ENCODE measurements at regions not wholly inside any gene's neighbourhood (a gene's known extent, or its start where the extent isn't known, plus 50 kb on each side); places are given as distances from the start of the nearest gene placed in this dataset.
"Not testable (repeated sequence)": the region's sequence is repeated elsewhere in the genome, so short reads cannot be mapped to it uniquely, and the experiment has no call there.

GRCh38 chr9:29241320-29241719, 1668.0 kb upstream of the C9orf72 start:
- H3K4me3 ChIP-seq (ENCODE audit: low read depth, low read length): no peak overlapping the region
- no peak for TF ChIP-seq CTCF (IDR thresholded peaks at IDR 0.05; ENCODE audit: low read depth, low read length)

- H3K4me3 ChIP-seq (ENCODE audit: low read depth, low read length): no peak overlapping the region
- TF ChIP-seq CTCF (IDR thresholded peaks at IDR 0.05; ENCODE audit: low read depth, low read length): no peak
Measured at GRCh38 chr9:29245351-29245750, 1672.1 kb upstream of the C9orf72 start.

GRCh38 chr9:29270400-29270799, 1697.1 kb upstream of the C9orf72 start:
- not testable (repeated sequence) for H3K4me3 ChIP-seq (ENCODE audit: low read depth, low read length)

GRCh38 chr9:29282121-29282520, 1708.8 kb upstream of the C9orf72 start:
- no peak overlapping the region for H3K4me3 ChIP-seq (ENCODE audit: low read depth, low read length)
- no peak for TF ChIP-seq CTCF (IDR thresholded peaks at IDR 0.05; ENCODE audit: low read depth, low read length)

- no peak for TF ChIP-seq CTCF (IDR thresholded peaks at IDR 0.05; ENCODE audit: low read depth, low read length)
- H3K4me3 ChIP-seq (ENCODE audit: low read depth, low read length): no peak overlapping the region
Measured at GRCh38 chr9:29285818-29286217, 1712.5 kb upstream of the C9orf72 start.

- no peak for TF ChIP-seq CTCF (IDR thresholded peaks at IDR 0.05; ENCODE audit: low read depth, low read length)
- no peak overlapping the region for H3K4me3 ChIP-seq (ENCODE audit: low read depth, low read length)
Measured at GRCh38 chr9:29289365-29289764, 1716.1 kb upstream of the C9orf72 start.

GRCh38 chr9:29290516-29290915, 1717.2 kb upstream of the C9orf72 start:
- TF ChIP-seq CTCF (IDR thresholded peaks at IDR 0.05; ENCODE audit: low read depth, low read length): no peak
- H3K4me3 ChIP-seq (ENCODE audit: low read depth, low read length): no peak overlapping the region

GRCh38 chr9:29297592-29297991, 1724.3 kb upstream of the C9orf72 start:
- H3K4me3 ChIP-seq (ENCODE audit: low read depth, low read length): no peak overlapping the region
- no peak for TF ChIP-seq CTCF (IDR thresholded peaks at IDR 0.05; ENCODE audit: low read depth, low read length)

Measured in WI38 (cell line).